ENCODE measurements at regions not wholly inside any gene's neighbourhood (a gene's known extent, or its start where the extent isn't known, plus 50 kb on each side); places are given as distances from the start of the nearest gene placed in this dataset.
"Not testable (repeated sequence)": the region's sequence is repeated elsewhere in the genome, so short reads cannot be mapped to it uniquely, and the experiment has no call there.

GRCh38 chr17:30708241-30709078, 116.0 kb downstream of the CRLF3 start:
- ATAC-seq (peak; percentile 88), DNase-seq (peak; percentile 88 to 97 (median 93))
- intact Hi-C loops (cut with DNase I); H3K36me3 ChIP-seq; H3K9me3 ChIP-seq: not testable (repeated sequence)
- Histone ChIP-seq H3K4me3 (peak overlapping the region; percentile 44 to 66), H3K27me3 (peaks cover 0 to 29% of the 10 kb centered on the region in 2 donors), H3K27ac (peak overlapping the region; percentile 59 to 60), H3K4me1 (peaks cover 0 to 50% of the 10 kb centered on the region in 2 donors)

DNA sequence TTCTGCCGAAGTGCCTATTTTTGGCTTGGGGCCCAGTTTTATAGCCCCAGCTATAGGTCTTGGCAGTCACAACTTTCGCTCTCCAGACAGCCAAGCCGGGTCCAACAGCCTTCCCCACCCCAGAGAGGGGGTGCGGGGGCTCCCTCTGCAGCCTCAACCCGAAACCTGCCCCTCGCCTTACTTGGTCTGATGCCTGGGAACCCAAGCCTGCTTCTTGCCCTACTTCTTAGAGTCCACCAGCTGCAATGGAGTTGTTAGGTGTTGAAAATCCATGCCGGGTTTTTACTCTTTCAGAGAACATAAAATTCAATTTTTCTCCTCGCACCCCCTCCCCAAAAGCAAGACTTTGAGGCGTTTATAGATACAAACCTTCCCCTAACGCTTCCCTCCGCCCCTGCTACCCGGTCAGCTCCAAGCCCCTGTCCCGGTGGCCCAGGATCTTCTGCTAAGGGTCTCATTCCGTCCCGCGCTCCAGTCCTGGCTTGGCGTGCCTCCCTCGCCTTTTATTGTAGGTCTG, 116.7 kb downstream of the CRLF3 start:
- H3K36me3 ChIP-seq; H3K9me3 ChIP-seq; intact Hi-C loops (cut with DNase I): not testable (repeated sequence)
- peaks cover 0 to 29% of the 10 kb centered on the region in 2 donors for H3K27me3 ChIP-seq
- peak overlapping the region; percentile 59 to 60 for H3K27ac ChIP-seq
- peak; percentile 25 for ATAC-seq
- peaks cover 0 to 50% of the 10 kb centered on the region in 2 donors for H3K4me1 ChIP-seq
- H3K4me3 ChIP-seq = peak overlapping the region; percentile 44 to 66
- peak in 2 of 4 donors; percentile 59 to 74 for DNase-seq

GRCh38 chr17:30706461-30707335, 117.8 kb downstream of the CRLF3 start:
- DNase-seq; intact Hi-C loops (cut with DNase I); H3K36me3 ChIP-seq; ATAC-seq; H3K27ac ChIP-seq; H3K9me3 ChIP-seq; H3K4me3 ChIP-seq: not testable (repeated sequence)
- Histone ChIP-seq H3K4me1 (peaks cover 0 to 44% of the 10 kb centered on the region in 2 donors), H3K27me3 (peaks cover 0 to 33% of the 10 kb centered on the region in 2 donors)

DNA sequence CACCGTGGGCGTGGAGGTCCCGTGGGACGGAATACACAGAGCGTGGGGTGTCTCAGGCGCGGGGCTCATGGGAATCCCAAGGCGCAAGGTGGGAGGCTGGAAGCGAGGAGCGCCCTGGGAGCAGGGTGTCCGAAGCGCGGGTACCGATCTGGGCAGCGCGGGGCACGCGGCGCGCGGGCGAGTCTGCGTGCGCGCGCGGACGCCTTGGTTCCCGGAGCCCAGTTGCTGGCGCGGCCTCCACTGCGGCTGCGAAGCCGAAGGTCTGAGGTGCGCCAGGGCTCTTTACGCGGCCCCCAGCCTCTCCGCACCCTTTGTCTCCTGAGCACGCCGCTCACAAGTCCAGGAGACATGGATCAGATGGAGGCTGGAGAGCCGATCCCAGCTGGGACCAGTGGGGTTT, 118.5 kb downstream of the CRLF3 start:
- H3K4me1 ChIP-seq = peaks cover 2 to 38% of the 10 kb centered on the region in 2 donors
- H3K27ac ChIP-seq; H3K4me3 ChIP-seq; H3K9me3 ChIP-seq; ATAC-seq; H3K36me3 ChIP-seq; intact Hi-C loops (cut with DNase I): not testable (repeated sequence)
- DNase-seq = peak in 1 of 4 donors; percentile 76
- H3K27me3 ChIP-seq = peaks cover 0 to 40% of the 10 kb centered on the region in 2 donors

DNA sequence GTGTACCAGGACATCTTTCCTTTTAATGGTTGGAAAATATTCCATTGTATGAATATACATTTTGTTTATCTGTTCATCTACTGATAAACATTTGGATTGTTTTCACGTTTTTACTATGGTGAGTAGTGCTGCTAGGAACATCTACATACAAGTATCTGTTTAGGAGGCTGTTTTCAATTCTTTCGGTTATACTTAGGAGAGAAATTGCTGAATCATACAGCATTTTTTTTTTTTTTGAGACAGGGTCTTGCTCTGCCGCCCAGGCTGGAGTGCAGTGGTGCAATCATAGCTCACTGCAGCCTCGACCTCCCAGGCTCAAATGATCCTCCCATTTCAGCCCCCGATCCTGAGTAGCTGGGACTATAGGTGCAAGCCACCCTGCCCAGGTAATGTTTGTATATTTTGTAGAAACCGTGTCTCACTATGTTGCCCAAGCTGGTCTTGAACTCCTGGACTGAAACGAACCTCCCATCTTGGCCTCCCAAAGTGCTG, 122.9 kb downstream of the CRLF3 start:
- Histone ChIP-seq H3K36me3 (no peaks in the 10 kb centered on the region), H3K9me3 (no peaks in the 10 kb centered on the region), H3K4me3 (no peak overlapping the region), H3K4me1 (peaks cover 3 to 17% of the 10 kb centered on the region in 2 donors), H3K27ac (no peak overlapping the region), H3K27me3 (peaks cover 0 to 37% of the 10 kb centered on the region in 2 donors)
- ATAC-seq (no peak), DNase-seq (no peak)
- intact Hi-C loops (cut with DNase I) = no loop called here
- no peak for TF ChIP-seq CTCF (IDR thresholded peaks at IDR 0.05)

- Histone ChIP-seq H3K4me1 (peaks cover 3 to 12% of the 10 kb centered on the region in 2 donors), H3K27me3 (peaks cover 0 to 30% of the 10 kb centered on the region in 2 donors)
- intact Hi-C loops (cut with DNase I); H3K9me3 ChIP-seq; H3K27ac ChIP-seq; DNase-seq; H3K36me3 ChIP-seq; ATAC-seq; H3K4me3 ChIP-seq: not testable (repeated sequence)
Observed at GRCh38 chr17:30700833-30701232, 123.7 kb downstream of the CRLF3 start.

DNA sequence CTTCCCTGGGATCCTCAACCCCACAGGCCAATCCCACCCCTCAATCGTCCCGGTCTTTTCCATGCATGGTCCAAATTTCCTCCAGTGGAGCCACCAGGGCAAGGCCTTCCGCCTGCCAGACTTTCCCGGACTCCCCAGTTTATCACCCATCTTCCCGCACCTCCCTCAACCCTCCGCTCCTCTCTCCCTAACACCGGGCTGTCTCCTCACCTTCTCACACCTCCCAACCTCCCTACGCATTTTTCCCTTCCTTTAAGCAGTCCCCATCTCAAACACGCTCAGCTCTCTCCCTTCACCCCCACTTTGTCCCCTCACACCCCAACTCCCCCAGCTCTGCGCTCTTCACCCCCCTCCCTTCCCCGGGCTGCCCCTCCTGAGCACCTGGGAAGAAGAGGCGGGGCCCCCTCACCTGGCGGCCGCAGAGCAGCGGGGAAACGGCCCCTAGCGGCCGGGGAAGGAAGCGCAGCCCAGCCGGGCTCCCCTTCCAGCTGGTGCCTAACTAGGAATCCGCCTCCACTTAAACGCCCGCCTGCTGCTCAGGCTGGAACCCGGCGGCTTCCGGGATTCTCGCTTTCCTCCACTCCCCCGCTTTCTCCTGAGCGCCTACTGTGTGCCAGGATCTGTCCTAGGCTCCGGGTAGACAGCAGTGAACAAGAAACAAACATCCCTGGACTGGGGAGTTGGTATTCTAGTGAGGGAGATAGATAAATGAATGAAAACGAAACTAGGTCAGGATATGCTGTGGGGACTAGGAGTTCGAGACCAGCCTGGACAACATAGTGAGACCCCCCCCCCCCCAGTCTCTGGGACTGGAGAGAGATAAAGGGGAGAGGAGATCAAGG, 126.7 kb downstream of the CRLF3 start:
- intact Hi-C loops (cut with DNase I) = not testable (repeated sequence)
- ATAC-seq = peak; percentile 97
- peak; percentile 86 to 93 for TF ChIP-seq CTCF (IDR thresholded peaks at IDR 0.05)

More for the DNA sequence above, 126.7 kb downstream of the CRLF3 start:
- DNase-seq = peak; percentile 42 to 95 (median 72)
- H3K36me3 ChIP-seq, H3K9me3 ChIP-seq, H3K27ac ChIP-seq: not testable (repeated sequence)
- Histone ChIP-seq H3K4me1 (peaks cover 3 to 20% of the 10 kb centered on the region in 2 donors), H3K4me3 (peak overlapping the region; percentile 16 to 26), H3K27me3 (peaks cover 0 to 41% of the 10 kb centered on the region in 2 donors)

Measured in left lung (tissue), 4 donors.